ENCODE measurements at regions not wholly inside any gene's neighbourhood (a gene's known extent, or its start where the extent isn't known, plus 50 kb on each side); places are given as distances from the start of the nearest gene placed in this dataset.

DNA sequence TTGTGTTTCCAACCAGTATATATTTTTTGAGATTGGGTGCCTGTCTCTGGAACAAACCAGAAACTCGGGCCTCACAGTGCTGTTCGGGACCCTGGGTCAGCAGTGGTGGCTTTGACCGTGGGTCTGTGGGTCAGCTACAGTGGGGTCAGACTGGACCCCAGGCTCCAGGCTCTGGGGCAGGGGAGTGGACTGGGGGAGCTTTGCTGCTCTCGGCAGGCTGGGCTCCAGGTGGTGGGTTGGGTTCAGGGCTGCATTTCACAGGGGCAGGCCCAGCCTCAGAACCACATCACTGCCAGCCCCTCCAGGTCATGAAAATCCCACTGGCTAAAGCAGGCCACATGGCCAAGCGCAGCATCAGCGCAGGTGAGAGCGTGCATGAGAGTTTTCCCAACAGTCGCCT, 1279.3 kb downstream of the BRD1 start (continued):
- TF ChIP-seq, protein P1, sequence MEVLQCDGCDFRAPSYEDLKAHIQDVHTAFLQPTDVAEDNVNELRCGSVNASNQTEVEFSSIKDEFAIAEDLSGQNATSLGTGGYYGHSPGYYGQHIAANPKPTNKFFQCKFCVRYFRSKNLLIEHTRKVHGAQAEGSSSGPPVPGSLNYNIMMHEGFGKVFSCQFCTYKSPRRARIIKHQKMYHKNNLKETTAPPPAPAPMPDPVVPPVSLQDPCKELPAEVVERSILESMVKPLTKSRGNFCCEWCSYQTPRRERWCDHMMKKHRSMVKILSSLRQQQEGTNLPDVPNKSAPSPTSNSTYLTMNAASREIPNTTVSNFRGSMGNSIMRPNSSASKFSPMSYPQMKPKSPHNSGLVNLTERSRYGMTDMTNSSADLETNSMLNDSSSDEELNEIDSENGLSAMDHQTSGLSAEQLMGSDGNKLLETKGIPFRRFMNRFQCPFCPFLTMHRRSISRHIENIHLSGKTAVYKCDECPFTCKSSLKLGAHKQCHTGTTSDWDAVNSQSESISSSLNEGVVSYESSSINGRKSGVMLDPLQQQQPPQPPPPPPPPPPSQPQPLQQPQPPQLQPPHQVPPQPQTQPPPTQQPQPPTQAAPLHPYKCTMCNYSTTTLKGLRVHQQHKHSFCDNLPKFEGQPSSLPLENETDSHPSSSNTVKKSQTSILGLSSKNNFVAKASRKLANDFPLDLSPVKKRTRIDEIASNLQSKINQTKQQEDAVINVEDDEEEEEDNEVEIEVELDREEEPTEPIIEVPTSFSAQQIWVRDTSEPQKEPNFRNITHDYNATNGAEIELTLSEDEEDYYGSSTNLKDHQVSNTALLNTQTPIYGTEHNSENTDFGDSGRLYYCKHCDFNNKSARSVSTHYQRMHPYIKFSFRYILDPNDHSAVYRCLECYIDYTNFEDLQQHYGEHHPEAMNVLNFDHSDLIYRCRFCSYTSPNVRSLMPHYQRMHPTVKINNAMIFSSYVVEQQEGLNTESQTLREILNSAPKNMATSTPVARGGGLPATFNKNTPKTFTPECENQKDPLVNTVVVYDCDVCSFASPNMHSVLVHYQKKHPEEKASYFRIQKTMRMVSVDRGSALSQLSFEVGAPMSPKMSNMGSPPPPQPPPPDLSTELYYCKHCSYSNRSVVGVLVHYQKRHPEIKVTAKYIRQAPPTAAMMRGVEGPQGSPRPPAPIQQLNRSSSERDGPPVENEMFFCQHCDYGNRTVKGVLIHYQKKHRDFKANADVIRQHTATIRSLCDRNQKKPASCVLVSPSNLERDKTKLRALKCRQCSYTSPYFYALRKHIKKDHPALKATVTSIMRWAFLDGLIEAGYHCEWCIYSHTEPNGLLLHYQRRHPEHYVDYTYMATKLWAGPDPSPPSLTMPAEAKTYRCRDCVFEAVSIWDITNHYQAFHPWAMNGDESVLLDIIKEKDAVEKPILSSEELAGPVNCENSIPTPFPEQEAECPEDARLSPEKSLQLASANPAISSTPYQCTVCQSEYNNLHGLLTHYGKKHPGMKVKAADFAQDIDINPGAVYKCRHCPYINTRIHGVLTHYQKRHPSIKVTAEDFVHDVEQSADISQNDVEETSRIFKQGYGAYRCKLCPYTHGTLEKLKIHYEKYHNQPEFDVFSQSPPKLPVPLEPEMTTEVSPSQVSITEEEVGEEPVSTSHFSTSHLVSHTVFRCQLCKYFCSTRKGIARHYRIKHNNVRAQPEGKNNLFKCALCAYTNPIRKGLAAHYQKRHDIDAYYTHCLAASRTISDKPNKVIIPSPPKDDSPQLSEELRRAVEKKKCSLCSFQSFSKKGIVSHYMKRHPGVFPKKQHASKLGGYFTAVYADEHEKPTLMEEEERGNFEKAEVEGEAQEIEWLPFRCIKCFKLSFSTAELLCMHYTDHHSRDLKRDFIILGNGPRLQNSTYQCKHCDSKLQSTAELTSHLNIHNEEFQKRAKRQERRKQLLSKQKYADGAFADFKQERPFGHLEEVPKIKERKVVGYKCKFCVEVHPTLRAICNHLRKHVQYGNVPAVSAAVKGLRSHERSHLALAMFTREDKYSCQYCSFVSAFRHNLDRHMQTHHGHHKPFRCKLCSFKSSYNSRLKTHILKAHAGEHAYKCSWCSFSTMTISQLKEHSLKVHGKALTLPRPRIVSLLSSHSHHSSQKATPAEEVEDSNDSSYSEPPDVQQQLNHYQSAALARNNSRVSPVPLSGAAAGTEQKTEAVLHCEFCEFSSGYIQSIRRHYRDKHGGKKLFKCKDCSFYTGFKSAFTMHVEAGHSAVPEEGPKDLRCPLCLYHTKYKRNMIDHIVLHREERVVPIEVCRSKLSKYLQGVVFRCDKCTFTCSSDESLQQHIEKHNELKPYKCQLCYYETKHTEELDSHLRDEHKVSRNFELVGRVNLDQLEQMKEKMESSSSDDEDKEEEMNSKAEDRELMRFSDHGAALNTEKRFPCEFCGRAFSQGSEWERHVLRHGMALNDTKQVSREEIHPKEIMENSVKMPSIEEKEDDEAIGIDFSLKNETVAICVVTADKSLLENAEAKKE (CRISPR knock-in tag; IDR thresholded peaks at IDR 0.05) = no peak
- TF ChIP-seq STAT1 (IDR thresholded peaks at IDR 0.05; ENCODE audit: unreplicated experiment) (no peak), ZNF114 (CRISPR knock-in tag; IDR thresholded peaks at IDR 0.05) (no peak), JUNB (IDR thresholded peaks at IDR 0.05; ENCODE audit: unreplicated experiment) (no peak), REST (IDR thresholded peaks at IDR 0.05; ENCODE audit: unreplicated experiment) (no peak), EZH2phosphoT487 (IDR thresholded peaks at IDR 0.05; ENCODE audit: unreplicated experiment) (no peak)

GRCh38 chr22:48547971-48548370, 1279.7 kb downstream of the BRD1 start:
- Histone ChIP-seq H3F3A (replicated peaks; ENCODE audit: low read depth) (no peaks in the 10 kb centered on the region), H3K4me3 (no peak overlapping the region), H4K20me1 (replicated peaks; ENCODE audit: insufficient read depth) (no peaks in the 10 kb centered on the region), H3K4me1 (ENCODE audit: insufficient read depth) (no peaks in the 10 kb centered on the region), H3K27ac (ENCODE audit: low read depth) (no peak overlapping the region), H3K9me2 (ENCODE audit: insufficient read depth) (no peaks in the 10 kb centered on the region), H2AFZ (no peak overlapping the region), H3K4me2 (no peak overlapping the region), H3K27me3 (ENCODE audit: insufficient read depth) (no peaks in the 10 kb centered on the region), H3K36me3 (ENCODE audit: insufficient read depth) (no peaks in the 10 kb centered on the region), H3K79me2 (replicated peaks; ENCODE audit: insufficient read depth) (no peaks in the 10 kb centered on the region)
- peaks cover 4% of the 10 kb centered on the region for H3K27me3 Mint-ChIP-seq (ENCODE audit: insufficient read depth, low read depth, poor library complexity)
- H3K9me3 Mint-ChIP-seq = no peaks in the 10 kb centered on the region
- DNase-seq (ENCODE audit: low spot score) (no peak), ATAC-seq (no peak)
- no peak overlapping the region for H3K4me3 Mint-ChIP-seq
- H3K36me3 Mint-ChIP-seq (ENCODE audit: low read depth) = no peaks in the 10 kb centered on the region; the same call in 2 of the 3 replicates
- H3K27ac Mint-ChIP-seq = no peak overlapping the region
- peaks cover 10% of the 10 kb centered on the region for H3K4me1 Mint-ChIP-seq
- no peak for TF ChIP-seq EZH2 (IDR thresholded peaks at IDR 0.05; ENCODE audit: low read depth, unreplicated experiment)
- TF ChIP-seq, protein P1 (CRISPR knock-in tag; IDR thresholded peaks at IDR 0.05) = no peak

Data from GM23338 (cell line).